ENCODE measurements at regions not wholly inside any gene's neighbourhood (a gene's known extent, or its start where the extent isn't known, plus 50 kb on each side); places are given as distances from the start of the nearest gene placed in this dataset.

DNA sequence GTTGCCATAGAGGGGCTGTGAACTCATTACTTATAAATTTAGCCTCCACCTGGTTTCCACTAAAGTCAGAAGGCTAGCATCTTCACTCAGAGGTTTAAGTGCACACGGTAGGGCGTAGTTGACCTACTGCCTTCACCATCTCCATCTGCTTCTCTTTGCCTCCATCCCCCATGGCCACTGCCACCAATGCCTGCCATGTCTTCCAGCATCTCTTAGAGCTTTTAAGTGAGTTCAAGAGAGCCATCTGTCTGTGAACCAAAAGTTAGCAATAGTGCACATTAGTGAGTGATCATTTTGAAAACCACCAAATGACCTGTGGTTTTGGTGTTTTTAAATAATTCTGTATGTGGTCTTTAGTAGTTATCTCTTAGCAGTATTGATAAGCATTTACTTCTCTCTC lies 102.0 kb downstream of the DMRTA1 start:
- TF ChIP-seq, protein P1, sequence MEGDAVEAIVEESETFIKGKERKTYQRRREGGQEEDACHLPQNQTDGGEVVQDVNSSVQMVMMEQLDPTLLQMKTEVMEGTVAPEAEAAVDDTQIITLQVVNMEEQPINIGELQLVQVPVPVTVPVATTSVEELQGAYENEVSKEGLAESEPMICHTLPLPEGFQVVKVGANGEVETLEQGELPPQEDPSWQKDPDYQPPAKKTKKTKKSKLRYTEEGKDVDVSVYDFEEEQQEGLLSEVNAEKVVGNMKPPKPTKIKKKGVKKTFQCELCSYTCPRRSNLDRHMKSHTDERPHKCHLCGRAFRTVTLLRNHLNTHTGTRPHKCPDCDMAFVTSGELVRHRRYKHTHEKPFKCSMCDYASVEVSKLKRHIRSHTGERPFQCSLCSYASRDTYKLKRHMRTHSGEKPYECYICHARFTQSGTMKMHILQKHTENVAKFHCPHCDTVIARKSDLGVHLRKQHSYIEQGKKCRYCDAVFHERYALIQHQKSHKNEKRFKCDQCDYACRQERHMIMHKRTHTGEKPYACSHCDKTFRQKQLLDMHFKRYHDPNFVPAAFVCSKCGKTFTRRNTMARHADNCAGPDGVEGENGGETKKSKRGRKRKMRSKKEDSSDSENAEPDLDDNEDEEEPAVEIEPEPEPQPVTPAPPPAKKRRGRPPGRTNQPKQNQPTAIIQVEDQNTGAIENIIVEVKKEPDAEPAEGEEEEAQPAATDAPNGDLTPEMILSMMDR (IDR thresholded peaks at IDR 0.05 in 4 of 5, conservative IDR thresholded peaks at IDR 0.05 in 1 of 5): no peak
- no peak for TF ChIP-seq POLR2A (IDR thresholded peaks at IDR 0.05)

All from gastrocnemius medialis (tissue), 4 donors.